ENCODE measurements at regions not wholly inside any gene's neighbourhood (a gene's known extent, or its start where the extent isn't known, plus 50 kb on each side); places are given as distances from the start of the nearest gene placed in this dataset.

DNA sequence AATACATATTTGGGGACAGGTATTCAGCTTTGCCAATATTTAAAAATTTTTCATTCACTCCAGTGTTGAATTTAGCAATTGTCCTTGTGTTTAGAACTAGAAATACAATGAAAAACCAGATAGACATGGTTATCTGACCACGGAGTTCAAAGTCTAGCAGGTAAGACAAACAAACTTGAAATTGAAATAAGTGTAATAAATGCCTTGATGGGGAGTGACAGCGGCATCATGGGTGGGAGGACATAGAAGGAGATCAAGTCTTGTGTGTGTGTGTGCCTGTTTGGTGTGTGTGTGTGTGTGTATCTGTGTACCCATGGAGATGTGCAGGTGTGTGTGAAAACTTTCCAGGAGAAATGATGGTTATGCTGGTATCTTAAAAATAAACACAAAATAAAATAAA, 750.0 kb upstream of the CITED2 start:
- Histone ChIP-seq H2AFZ (no peak overlapping the region), H3K4me3 (no peak overlapping the region), H3K36me3 (replicated peaks; ENCODE audit: insufficient read depth, low read depth) (no peaks in the 10 kb centered on the region), H3K4me2 (no peak overlapping the region), H3K9me3 (ENCODE audit: low read depth) (no peaks in the 10 kb centered on the region), H3K9me2 (replicated peaks; ENCODE audit: insufficient read depth) (no peaks in the 10 kb centered on the region), H3K4me1 (ENCODE audit: insufficient read depth) (no peaks in the 10 kb centered on the region), H3K27me3 (no peaks in the 10 kb centered on the region), H3K79me2 (no peaks in the 10 kb centered on the region), H3K27ac (peak overlapping the region; percentile 16), H4K20me1 (ENCODE audit: insufficient read depth, poor library complexity, severe bottlenecking) (no peaks in the 10 kb centered on the region)
- DNase-seq (ENCODE audit: low spot score) = peak; percentile 51
- 59% methylated on average over 2 of the region's 2 CpGs for WGBS (ENCODE audit: low lambda C conversion rate, missing lambda C conversion rate)
- TF ChIP-seq EZH2phosphoT487 (IDR thresholded peaks at IDR 0.05; ENCODE audit: low read depth, severe bottlenecking, unreplicated experiment) (no peak), EZH2 (IDR thresholded peaks at IDR 0.05; ENCODE audit: borderline replicate concordance) (no peak)
- TF ChIP-seq, protein P1, sequence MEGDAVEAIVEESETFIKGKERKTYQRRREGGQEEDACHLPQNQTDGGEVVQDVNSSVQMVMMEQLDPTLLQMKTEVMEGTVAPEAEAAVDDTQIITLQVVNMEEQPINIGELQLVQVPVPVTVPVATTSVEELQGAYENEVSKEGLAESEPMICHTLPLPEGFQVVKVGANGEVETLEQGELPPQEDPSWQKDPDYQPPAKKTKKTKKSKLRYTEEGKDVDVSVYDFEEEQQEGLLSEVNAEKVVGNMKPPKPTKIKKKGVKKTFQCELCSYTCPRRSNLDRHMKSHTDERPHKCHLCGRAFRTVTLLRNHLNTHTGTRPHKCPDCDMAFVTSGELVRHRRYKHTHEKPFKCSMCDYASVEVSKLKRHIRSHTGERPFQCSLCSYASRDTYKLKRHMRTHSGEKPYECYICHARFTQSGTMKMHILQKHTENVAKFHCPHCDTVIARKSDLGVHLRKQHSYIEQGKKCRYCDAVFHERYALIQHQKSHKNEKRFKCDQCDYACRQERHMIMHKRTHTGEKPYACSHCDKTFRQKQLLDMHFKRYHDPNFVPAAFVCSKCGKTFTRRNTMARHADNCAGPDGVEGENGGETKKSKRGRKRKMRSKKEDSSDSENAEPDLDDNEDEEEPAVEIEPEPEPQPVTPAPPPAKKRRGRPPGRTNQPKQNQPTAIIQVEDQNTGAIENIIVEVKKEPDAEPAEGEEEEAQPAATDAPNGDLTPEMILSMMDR (IDR thresholded peaks at IDR 0.05; ENCODE audit: poor library complexity) = no peak

DNA sequence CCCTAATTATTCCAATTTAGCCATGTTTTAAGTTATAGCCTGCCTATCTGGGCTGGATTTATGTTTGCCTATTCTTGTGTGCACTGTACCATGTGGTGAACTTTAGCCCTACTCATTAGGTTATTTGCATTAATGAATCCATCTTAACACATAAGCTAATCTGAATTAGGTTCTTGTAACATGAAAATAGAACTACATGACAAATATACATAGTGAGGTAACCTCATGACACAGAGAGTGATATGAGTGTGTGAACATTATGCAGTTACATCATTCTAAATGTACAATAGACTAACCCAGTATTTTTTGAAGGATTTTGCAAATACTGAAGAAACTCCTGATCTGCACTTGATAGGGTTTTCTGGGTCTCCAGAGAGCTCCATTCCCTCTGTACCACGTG, 733.7 kb upstream of the CITED2 start:
- Histone ChIP-seq H3K27ac (no peak overlapping the region), H3K4me1 (ENCODE audit: insufficient read depth) (no peaks in the 10 kb centered on the region), H3K4me3 (no peak overlapping the region), H3K9me3 (ENCODE audit: low read depth) (no peaks in the 10 kb centered on the region), H2AFZ (no peak overlapping the region), H3K79me2 (no peaks in the 10 kb centered on the region), H4K20me1 (ENCODE audit: insufficient read depth, poor library complexity, severe bottlenecking) (no peaks in the 10 kb centered on the region), H3K36me3 (replicated peaks; ENCODE audit: insufficient read depth, low read depth) (no peaks in the 10 kb centered on the region), H3K9me2 (replicated peaks; ENCODE audit: insufficient read depth) (no peaks in the 10 kb centered on the region), H3K27me3 (no peaks in the 10 kb centered on the region), H3K4me2 (no peak overlapping the region)
- no peak for DNase-seq (ENCODE audit: low spot score)
- TF ChIP-seq, protein P1 (IDR thresholded peaks at IDR 0.05; ENCODE audit: poor library complexity) = no peak
- no peak for TF ChIP-seq EZH2 (IDR thresholded peaks at IDR 0.05; ENCODE audit: borderline replicate concordance)
- TF ChIP-seq EZH2phosphoT487 (IDR thresholded peaks at IDR 0.05; ENCODE audit: low read depth, severe bottlenecking, unreplicated experiment) = no peak
- 100% methylated on average over 1 of the region's 1 CpG for WGBS (ENCODE audit: low lambda C conversion rate, missing lambda C conversion rate)

DNA sequence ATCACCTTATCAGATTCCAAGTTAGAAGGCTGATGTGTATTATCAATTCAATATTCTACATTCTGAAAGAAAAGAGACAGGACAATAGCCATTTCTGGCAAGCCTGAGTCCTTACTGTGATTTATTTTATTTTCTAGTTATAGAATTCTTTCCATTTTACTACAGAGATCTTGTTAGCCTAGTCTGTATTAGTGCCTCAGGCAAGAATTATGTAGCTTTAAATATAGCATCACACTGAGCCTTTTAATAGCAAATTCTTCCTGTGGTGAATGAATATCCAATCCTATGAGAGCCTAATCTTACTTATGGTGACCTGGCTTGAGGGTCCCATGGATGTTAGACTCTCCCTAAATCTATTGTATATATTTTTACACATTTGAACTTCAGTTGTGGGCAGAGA, 732.8 kb upstream of the CITED2 start:
- no peaks in the 10 kb centered on the region for H3K9me2 ChIP-seq (replicated peaks; ENCODE audit: insufficient read depth)
- DNase-seq (ENCODE audit: low spot score) = no peak
- H3K4me1 ChIP-seq (ENCODE audit: insufficient read depth) = no peaks in the 10 kb centered on the region
- no peak overlapping the region for H3K4me2 ChIP-seq
- no peak overlapping the region for H2AFZ ChIP-seq
- no peaks in the 10 kb centered on the region for H3K9me3 ChIP-seq (ENCODE audit: low read depth)
- no peak overlapping the region for H3K4me3 ChIP-seq
- H3K27me3 ChIP-seq = no peaks in the 10 kb centered on the region
- H3K27ac ChIP-seq = no peak overlapping the region
- no peaks in the 10 kb centered on the region for H3K36me3 ChIP-seq (replicated peaks; ENCODE audit: insufficient read depth, low read depth)
- TF ChIP-seq EZH2phosphoT487 (IDR thresholded peaks at IDR 0.05; ENCODE audit: low read depth, severe bottlenecking, unreplicated experiment) = no peak
- TF ChIP-seq, protein P1 (IDR thresholded peaks at IDR 0.05; ENCODE audit: poor library complexity) = no peak
- TF ChIP-seq EZH2 (IDR thresholded peaks at IDR 0.05; ENCODE audit: borderline replicate concordance) = no peak
- no peaks in the 10 kb centered on the region for H3K79me2 ChIP-seq
- H4K20me1 ChIP-seq (ENCODE audit: insufficient read depth, poor library complexity, severe bottlenecking) = no peaks in the 10 kb centered on the region

DNA sequence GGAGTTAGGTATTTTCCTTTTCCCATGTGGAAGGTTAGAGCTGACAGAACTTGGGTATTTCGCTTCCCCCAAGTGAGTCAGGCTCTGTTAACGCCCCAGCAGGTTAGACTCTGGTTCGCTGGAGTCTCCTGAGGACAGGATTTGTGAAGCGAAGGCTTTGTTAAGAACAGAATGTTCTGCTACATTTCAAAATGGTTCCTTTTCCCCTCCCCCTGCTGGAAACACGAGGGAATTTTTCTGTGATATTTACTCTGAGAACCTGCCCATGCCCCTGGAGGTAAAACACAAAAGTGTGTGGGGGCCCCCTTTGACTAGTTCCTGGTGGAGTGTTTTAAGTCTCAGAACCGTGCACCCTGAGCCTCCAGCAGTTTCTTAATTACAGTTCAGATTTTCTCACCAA, 731.4 kb upstream of the CITED2 start:
- 55% methylated on average over 6 of the region's 6 CpGs for WGBS (ENCODE audit: low lambda C conversion rate, missing lambda C conversion rate)
- TF ChIP-seq, protein P1 (IDR thresholded peaks at IDR 0.05; ENCODE audit: poor library complexity) = peak; percentile 27
- no peak for TF ChIP-seq EZH2phosphoT487 (IDR thresholded peaks at IDR 0.05; ENCODE audit: low read depth, severe bottlenecking, unreplicated experiment)
- H4K20me1 ChIP-seq (ENCODE audit: insufficient read depth, poor library complexity, severe bottlenecking) = no peaks in the 10 kb centered on the region
- no peak overlapping the region for H3K4me2 ChIP-seq
- H3K79me2 ChIP-seq = no peaks in the 10 kb centered on the region
- no peaks in the 10 kb centered on the region for H3K36me3 ChIP-seq (replicated peaks; ENCODE audit: insufficient read depth, low read depth)
- no peaks in the 10 kb centered on the region for H3K4me1 ChIP-seq (ENCODE audit: insufficient read depth)
- H3K27ac ChIP-seq = peak overlapping the region; percentile 29
- no peaks in the 10 kb centered on the region for H3K9me3 ChIP-seq (ENCODE audit: low read depth)
- no peaks in the 10 kb centered on the region for H3K27me3 ChIP-seq
- no peaks in the 10 kb centered on the region for H3K9me2 ChIP-seq (replicated peaks; ENCODE audit: insufficient read depth)
- DNase-seq (ENCODE audit: low spot score) = peak; percentile 43
- peak overlapping the region; percentile 52 for H2AFZ ChIP-seq
- H3K4me3 ChIP-seq = no peak overlapping the region

Measured in hepatocyte (in vitro differentiated cells).